ENCODE measurements at regions not wholly inside any gene's neighbourhood (a gene's known extent, or its start where the extent isn't known, plus 50 kb on each side); places are given as distances from the start of the nearest gene placed in this dataset.
"Not testable (repeated sequence)": the region's sequence is repeated elsewhere in the genome, so short reads cannot be mapped to it uniquely, and the experiment has no call there.

DNA sequence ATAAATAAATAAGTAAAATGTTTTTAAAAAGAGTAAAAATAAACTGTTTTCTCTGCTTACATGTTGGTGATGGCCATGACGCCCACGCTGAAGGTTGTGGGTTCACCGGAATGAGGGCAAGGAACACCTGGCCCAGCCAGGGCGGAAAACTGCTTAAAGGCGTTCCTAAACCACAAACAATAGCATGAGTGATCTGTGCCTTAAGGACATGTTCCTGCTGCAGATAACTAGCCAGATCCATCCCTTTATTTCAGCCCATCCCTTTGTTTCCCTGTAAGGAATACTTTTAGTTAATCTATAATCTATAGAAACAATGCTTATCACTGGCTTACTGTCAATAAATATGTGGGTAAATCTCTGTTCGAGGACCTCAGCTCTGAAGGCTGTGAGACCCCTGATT, 63.3 kb upstream of the CEP78 start:
- not testable (repeated sequence) for DNase-seq

- DNase-seq = no peak
Measured at GRCh38 chr9:78171651-78172050, 64.2 kb upstream of the CEP78 start.

- no peak for DNase-seq
Measured at GRCh38 chr9:78169125-78169524, 66.8 kb upstream of the CEP78 start.

DNA sequence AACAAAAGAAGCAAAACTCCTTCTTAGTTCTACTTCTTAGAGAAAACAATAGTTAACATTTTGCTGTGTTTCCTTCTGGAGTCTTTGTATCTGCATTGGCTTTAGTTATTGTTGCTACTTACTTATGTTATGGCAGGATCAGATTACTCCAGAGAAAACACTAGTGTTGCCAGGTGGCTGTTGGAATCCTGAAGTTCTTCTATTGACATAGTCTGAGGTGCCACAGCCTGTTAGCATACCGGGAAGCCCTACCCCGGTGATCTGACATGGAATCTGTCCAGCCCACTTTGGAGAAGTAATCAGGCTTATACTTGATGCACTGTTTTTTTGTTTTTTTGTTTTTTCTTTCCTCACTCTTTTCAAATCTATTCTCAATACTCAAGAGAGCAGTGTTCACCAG, 68.5 kb upstream of the CEP78 start:
- no peak for DNase-seq

DNA sequence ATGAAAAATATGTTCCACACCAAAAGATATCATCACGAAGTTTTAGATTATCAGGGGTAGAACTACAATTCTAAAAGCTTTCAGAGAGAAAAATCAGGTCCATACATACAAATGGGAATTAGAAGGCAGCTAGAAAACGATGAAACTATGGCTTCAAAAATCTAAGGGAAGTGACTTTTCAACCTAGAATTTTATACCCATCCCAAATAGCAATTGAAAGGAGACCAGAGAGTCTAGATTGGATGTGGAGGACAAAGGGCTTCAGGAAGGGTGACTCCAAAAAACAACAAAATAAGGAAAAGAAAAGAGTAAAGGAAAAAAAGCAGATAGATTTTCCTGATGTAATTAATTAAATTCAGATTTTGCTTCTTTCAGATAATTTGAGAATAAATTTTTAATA, 72.0 kb upstream of the CEP78 start:
- no peak for DNase-seq

GRCh38 chr9:78158286-78158685, 77.6 kb upstream of the CEP78 start:
- no peak for DNase-seq

DNA sequence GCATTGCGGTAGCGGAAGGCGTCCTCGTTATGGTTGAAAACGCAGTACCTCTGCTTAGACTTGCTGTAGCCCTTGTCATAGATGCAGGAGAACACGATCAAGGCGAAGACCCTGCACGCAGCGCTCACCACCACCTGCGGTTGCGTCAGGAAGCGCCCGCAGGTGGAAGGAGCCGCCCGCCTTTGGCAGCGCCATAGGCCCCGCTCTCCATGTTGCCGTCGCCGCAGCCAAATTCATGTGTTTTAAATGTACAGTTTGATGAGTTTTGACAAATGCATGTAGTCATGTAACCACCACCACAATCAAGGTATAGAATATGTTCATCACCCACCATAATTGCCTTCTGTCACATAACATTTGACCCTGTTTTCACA, 84.9 kb upstream of the CEP78 start:
- DNase-seq = no peak

GRCh38 chr9:78150312-78150982, 85.4 kb upstream of the CEP78 start:
- DNase-seq = no peak

DNA sequence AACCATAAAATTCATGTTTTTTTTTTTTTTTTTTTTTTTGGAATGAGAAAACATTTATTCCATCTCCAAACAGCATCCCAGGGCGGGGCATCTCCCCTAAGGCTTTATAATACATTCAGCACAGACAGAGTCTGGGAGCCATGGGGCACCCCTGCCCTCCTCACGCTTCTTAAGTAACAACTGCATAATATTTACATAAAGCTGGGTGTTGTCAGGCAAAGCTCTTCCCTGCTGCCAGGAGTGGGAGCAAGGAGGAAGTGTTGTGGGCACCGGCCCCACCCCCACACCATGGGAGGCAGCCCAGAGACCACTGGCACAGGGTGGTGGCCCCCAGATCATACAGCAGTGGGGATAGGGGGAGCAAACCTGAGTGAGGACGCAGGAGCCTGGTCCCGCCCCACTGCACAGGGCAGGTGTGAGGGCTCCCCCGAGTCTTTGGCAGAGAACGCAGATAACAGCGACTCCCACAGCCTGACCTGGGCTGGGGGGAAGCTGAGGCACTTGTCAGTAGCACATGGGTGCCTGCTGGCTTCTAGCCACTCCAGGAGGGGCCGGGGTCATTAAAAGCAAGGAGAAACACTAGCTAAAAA, 86.1 kb upstream of the CEP78 start:
- DNase-seq = no peak

DNA sequence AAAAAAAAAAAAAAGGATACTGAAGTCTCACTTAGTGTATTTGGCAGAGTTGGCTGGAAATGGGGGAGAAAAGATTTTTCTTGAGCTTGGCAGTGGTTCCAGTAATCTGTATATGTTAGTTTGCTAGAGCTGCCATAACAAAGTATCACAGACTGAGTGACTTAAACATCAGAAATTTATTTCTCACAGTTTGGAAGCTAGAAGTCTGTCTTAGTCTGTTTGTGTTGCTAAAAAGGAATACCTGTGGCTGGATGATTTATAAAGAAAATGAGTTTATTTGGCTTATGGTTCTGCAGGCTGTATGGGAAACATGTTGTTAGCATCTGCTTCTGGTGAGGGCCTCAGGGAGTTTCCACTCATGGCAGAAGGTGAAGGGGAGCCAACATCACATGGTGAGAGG, 89.6 kb upstream of the CEP78 start:
- no peak for DNase-seq

GRCh38 chr9:78144663-78145377, 91.1 kb upstream of the CEP78 start:
- no peak for DNase-seq

DNA sequence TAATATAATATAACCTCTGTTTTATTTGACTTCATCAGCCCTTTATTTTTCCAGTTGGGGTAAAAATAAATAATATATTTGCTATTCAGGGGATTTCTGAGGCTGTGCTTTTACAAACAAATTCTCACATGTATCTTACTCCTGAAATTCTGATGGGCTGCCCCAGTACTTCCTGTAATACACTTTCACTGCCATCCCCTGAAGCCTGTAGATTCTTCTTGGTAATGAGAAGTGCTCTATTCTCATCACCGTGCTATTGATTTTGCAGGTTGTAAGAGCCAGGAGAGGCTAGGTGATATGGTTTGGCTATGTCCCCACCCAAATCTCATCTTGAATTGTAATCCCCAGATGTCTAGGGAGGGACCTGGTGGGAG, 91.9 kb upstream of the CEP78 start:
- no peak for DNase-seq

GRCh38 chr9:78143281-78144007, 92.4 kb upstream of the CEP78 start:
- DNase-seq = no peak

GRCh38 chr9:78142264-78142663, 93.6 kb upstream of the CEP78 start:
- DNase-seq = not testable (repeated sequence)

- no peak for DNase-seq
Measured at GRCh38 chr9:78133751-78134150, 102.1 kb upstream of the CEP78 start.

DNA sequence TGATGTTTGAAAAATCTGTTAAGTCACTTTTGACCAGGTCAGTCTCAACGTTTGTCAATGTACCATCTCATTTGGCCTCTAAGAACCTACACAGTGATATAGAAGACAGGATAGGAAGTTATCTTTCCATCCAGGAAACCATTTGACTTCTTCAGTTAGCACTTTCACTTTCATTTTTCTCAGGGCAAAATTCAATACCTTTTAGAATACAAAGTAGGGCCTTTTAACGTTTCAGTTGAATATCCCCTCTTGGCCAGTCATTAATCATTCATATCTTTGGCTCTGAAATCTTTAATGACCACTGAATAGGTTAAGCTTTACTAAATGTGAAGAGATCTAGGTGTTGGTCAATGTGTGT, 101.1 kb upstream of the GNAQ start:
- no peak for DNase-seq

- DNase-seq = no peak
Measured at GRCh38 chr9:78131969-78132700, 100.5 kb upstream of the GNAQ start.

DNA sequence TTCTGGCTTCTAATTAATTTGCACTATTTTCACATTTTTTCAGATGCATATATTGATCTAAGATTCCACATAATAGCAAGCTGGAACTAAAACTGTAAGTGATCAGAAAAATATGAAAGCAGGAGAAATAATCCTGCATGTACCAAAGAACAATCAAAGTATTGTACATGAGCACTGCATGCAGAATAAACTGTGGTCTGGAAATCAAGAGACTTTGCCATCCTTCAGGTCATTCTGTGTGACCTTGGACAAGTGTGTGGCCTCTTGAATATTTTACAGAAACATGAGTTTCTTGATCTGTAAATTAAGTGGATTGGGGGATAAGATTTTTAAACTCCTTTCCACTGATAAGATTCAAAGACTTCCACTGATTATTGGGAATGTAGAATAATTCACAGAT, 99.2 kb upstream of the GNAQ start:
- DNase-seq = no peak

- DNase-seq = peak in 1 of 2 experiments; percentile 9
Measured at GRCh38 chr9:78130004-78130403, 98.4 kb upstream of the GNAQ start.

DNA sequence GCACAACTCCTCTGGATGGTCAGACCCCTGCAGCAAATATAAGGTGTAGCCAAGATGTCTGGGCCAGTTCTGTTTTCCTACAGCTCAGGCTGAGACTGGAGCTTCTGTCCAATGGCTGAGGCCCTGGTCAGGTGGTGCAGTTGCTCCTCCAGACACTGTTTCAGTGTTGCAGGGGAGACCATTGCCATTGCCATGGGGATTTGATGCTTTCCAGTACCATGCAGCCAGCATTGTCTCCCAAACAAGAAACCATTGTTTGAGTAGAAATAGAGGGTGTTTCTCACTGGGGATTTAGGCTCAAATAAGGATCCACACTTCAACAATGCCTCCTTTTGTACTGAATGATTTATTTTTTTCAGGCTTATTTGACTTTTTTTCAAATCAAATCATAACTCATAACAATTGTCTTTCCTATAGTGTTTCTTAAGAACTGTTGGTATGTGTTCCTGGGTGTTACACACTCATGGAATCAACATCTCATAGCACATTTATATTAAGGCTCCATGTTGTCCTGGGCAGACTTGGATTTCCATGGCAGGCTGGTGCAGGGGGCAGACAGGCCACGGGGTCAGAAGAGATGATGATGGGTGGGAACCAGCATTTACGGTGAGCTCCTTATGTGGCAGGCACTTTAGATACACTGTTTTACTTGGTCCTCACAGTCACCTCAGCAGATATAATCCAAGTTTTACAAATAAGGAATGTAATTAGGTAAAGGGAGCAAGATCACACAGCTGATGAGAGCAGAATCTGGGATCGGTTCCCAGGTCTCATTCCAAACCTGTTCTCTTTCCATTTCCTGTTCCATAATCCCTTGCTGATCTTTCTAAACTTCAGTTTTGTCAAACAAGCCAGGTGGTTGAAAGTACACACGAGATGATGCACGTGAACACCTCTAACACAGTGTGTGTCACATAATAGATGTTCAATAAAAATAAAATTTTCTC, 95.9 kb upstream of the GNAQ start:
- DNase-seq = no peak

- no peak for DNase-seq
Measured at GRCh38 chr9:78123808-78124207, 92.2 kb upstream of the GNAQ start.

GRCh38 chr9:78122631-78123030, 91.0 kb upstream of the GNAQ start:
- no peak for DNase-seq
